ENCODE measurements at regions not wholly inside any gene's neighbourhood (a gene's known extent, or its start where the extent isn't known, plus 50 kb on each side); places are given as distances from the start of the nearest gene placed in this dataset.

- H3K27ac ChIP-seq, result no peak overlapping the region
- no peak overlapping the region for H3K4me3 ChIP-seq
- no peak for DNase-seq (ENCODE audit: low spot score)
- no peaks in the 10 kb centered on the region for H3K9me3 ChIP-seq
- intact Hi-C loops (cut with DNase I), result no loop called here
- 76% methylated on average over 6 of the region's 6 CpGs for WGBS
- no peaks in the 10 kb centered on the region for H3K4me1 ChIP-seq (replicated peaks)
- TF ChIP-seq POLR2AphosphoS5 (IDR thresholded peaks at IDR 0.05) (no peak), CTCF (IDR thresholded peaks at IDR 0.05) (no peak), POLR2A (IDR thresholded peaks at IDR 0.05) (no peak)
- no peaks in the 10 kb centered on the region for H3K27me3 ChIP-seq (replicated peaks; ENCODE audit: insufficient read depth)
- H3K36me3 ChIP-seq, result no peaks in the 10 kb centered on the region
Observed at GRCh38 chr18:56100090-56100722, 512.2 kb upstream of the TCF4 start.

GRCh38 chr18:56097621-56098020 is 509.6 kb upstream of the TCF4 start:
- TF ChIP-seq POLR2A (IDR thresholded peaks at IDR 0.05) (no peak), CTCF (IDR thresholded peaks at IDR 0.05) (no peak), POLR2AphosphoS5 (IDR thresholded peaks at IDR 0.05) (no peak)
- H3K27ac ChIP-seq, result no peak overlapping the region
- WGBS, result 81% methylated on average over 5 of the region's 5 CpGs
- intact Hi-C loops (cut with DNase I), result no loop called here
- no peaks in the 10 kb centered on the region for H3K4me1 ChIP-seq (replicated peaks)
- H3K9me3 ChIP-seq, result no peaks in the 10 kb centered on the region
- H3K4me3 ChIP-seq, result no peak overlapping the region
- no peak for DNase-seq (ENCODE audit: low spot score)
- no peaks in the 10 kb centered on the region for H3K36me3 ChIP-seq
- H3K27me3 ChIP-seq (replicated peaks; ENCODE audit: insufficient read depth), result no peaks in the 10 kb centered on the region

- no peaks in the 10 kb centered on the region for H3K27me3 ChIP-seq (replicated peaks; ENCODE audit: insufficient read depth)
- TF ChIP-seq POLR2AphosphoS5 (IDR thresholded peaks at IDR 0.05) (no peak), CTCF (IDR thresholded peaks at IDR 0.05) (no peak), POLR2A (IDR thresholded peaks at IDR 0.05) (no peak)
- H3K9me3 ChIP-seq, result no peaks in the 10 kb centered on the region
- H3K4me1 ChIP-seq (replicated peaks), result no peaks in the 10 kb centered on the region
- H3K27ac ChIP-seq, result no peak overlapping the region
- DNase-seq (ENCODE audit: low spot score), result no peak
- intact Hi-C loops (cut with DNase I), result no loop called here
- no peaks in the 10 kb centered on the region for H3K36me3 ChIP-seq
- H3K4me3 ChIP-seq, result no peak overlapping the region
- 91% methylated on average over 4 of the region's 4 CpGs for WGBS
Observed at GRCh38 chr18:56096861-56097260, 508.9 kb upstream of the TCF4 start.

GRCh38 chr18:56089612-56090258 is 501.7 kb upstream of the TCF4 start:
- Histone ChIP-seq H3K27ac (no peak overlapping the region), H3K9me3 (no peaks in the 10 kb centered on the region), H3K4me3 (no peak overlapping the region), H3K36me3 (no peaks in the 10 kb centered on the region), H3K4me1 (replicated peaks) (no peaks in the 10 kb centered on the region), H3K27me3 (replicated peaks; ENCODE audit: insufficient read depth) (no peaks in the 10 kb centered on the region)
- WGBS, result 91% methylated on average over 4 of the region's 4 CpGs
- TF ChIP-seq CTCF (IDR thresholded peaks at IDR 0.05), result no peak
- TF ChIP-seq POLR2A (IDR thresholded peaks at IDR 0.05), result no peak
- TF ChIP-seq POLR2AphosphoS5 (IDR thresholded peaks at IDR 0.05), result no peak
- intact Hi-C loops (cut with DNase I), result no loop called here
- DNase-seq (ENCODE audit: low spot score), result no peak

- TF ChIP-seq POLR2A (IDR thresholded peaks at IDR 0.05) (no peak), CTCF (IDR thresholded peaks at IDR 0.05) (no peak)
- Histone ChIP-seq H3K9me3 (no peaks in the 10 kb centered on the region), H3K4me1 (replicated peaks) (no peaks in the 10 kb centered on the region), H3K36me3 (no peaks in the 10 kb centered on the region), H3K27me3 (replicated peaks; ENCODE audit: insufficient read depth) (no peaks in the 10 kb centered on the region), H3K27ac (no peak overlapping the region), H3K4me3 (no peak overlapping the region)
- intact Hi-C loops (cut with DNase I), result no loop called here
- DNase-seq (ENCODE audit: low spot score), result no peak
- 96% methylated on average over 7 of the region's 7 CpGs for WGBS
Observed at GRCh38 chr18:56086786-56087185, 498.8 kb upstream of the TCF4 start.

Data from prostate gland (tissue), 2 donors.